Prostate gland (tissue), 2 donors: ENCODE measurements at regions not wholly inside any gene's neighbourhood (a gene's known extent, or its start where the extent isn't known, plus 50 kb on each side); places are given as distances from the start of the nearest gene placed in this dataset.

Source experiments
- POLR2A ChIP-seq: fragments of 450-650 bp; IDR thresholded peaks from one replicate; pipeline ENCODE4 v1.6.1; 2016; ENCODE audit warnings: antibody characterized with exemption, mild to moderate bottlenecking
- TF ChIP-seq, protein P1 (sequence below), 4 experiments: fragments of 200-600 bp in 2 of 4; fragments of 450-650 bp in 2 of 4; sonication (generic) in 2 of 4; IDR thresholded peaks; 1 replicate in 3 of 4; 2 replicates in 1 of 4; pipeline ENCODE4 v1.5.1; 2016 to 2019; ENCODE audit warnings: antibody characterized with exemption in 4 of 4, mild to moderate bottlenecking in 2 of 4, moderate library complexity in 2 of 4

DNA sequence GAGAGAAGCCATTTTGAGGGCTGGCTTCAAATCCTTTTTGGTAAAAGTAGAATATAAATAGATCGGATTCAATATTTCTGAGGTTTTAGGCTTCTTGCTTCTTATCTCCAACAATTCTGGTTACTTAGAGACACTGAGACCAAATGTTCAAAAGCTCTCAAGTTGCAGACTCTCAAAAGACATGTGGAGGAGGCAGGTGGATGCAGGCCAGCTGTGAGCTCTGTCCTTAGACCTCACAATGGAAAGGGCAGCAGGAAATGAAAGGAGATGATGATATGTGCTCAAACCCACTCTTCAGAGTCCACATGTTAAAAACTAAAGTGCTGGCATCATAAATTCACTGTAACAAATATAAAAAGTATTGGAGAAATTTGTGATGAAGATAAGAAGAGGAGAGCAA is 424.9 kb upstream of the ALCAM start:
- TF ChIP-seq, protein P1, sequence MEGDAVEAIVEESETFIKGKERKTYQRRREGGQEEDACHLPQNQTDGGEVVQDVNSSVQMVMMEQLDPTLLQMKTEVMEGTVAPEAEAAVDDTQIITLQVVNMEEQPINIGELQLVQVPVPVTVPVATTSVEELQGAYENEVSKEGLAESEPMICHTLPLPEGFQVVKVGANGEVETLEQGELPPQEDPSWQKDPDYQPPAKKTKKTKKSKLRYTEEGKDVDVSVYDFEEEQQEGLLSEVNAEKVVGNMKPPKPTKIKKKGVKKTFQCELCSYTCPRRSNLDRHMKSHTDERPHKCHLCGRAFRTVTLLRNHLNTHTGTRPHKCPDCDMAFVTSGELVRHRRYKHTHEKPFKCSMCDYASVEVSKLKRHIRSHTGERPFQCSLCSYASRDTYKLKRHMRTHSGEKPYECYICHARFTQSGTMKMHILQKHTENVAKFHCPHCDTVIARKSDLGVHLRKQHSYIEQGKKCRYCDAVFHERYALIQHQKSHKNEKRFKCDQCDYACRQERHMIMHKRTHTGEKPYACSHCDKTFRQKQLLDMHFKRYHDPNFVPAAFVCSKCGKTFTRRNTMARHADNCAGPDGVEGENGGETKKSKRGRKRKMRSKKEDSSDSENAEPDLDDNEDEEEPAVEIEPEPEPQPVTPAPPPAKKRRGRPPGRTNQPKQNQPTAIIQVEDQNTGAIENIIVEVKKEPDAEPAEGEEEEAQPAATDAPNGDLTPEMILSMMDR (IDR thresholded peaks at IDR 0.05), result no peak
- no peak for TF ChIP-seq POLR2A
